ENCODE measurements at regions not wholly inside any gene's neighbourhood (a gene's known extent, or its start where the extent isn't known, plus 50 kb on each side); places are given as distances from the start of the nearest gene placed in this dataset.

DNA sequence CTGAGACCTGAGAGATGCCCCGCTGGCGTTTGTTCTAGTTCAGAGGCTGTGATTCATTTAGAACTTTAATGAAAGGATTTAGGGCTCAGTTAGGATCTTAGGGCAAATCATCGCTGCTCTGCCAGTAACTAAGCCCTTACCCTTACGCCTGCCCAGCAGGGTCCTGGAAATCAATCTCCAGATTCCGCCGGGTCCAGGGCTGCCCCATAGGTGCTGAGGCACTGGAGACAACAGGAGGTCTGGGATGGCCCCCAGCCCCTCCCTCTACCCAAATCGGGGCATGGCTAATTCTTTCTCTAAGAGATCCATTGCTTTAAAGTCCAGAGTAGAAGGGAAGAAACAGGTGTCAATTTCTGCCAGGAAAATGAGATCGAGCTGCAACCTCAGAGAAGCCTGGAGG is 83.1 kb downstream of the SDC1 start:
- TF ChIP-seq, protein P1, sequence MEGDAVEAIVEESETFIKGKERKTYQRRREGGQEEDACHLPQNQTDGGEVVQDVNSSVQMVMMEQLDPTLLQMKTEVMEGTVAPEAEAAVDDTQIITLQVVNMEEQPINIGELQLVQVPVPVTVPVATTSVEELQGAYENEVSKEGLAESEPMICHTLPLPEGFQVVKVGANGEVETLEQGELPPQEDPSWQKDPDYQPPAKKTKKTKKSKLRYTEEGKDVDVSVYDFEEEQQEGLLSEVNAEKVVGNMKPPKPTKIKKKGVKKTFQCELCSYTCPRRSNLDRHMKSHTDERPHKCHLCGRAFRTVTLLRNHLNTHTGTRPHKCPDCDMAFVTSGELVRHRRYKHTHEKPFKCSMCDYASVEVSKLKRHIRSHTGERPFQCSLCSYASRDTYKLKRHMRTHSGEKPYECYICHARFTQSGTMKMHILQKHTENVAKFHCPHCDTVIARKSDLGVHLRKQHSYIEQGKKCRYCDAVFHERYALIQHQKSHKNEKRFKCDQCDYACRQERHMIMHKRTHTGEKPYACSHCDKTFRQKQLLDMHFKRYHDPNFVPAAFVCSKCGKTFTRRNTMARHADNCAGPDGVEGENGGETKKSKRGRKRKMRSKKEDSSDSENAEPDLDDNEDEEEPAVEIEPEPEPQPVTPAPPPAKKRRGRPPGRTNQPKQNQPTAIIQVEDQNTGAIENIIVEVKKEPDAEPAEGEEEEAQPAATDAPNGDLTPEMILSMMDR (IDR thresholded peaks at IDR 0.05): no peak
- no peak for TF ChIP-seq POLR2A (IDR thresholded peaks at IDR 0.05)
